Natural killer cell (primary cell): ENCODE measurements at regions not wholly inside any gene's neighbourhood (a gene's known extent, or its start where the extent isn't known, plus 50 kb on each side); places are given as distances from the start of the nearest gene placed in this dataset.

Source experiments
- ATAC-seq, 3 donors: fragments of 150-1000 bp in 2 of 3; fragments of 200-7000 bp in 1 of 3; cut with Tn5 transposase; 1 replicate in 1 of 3; 2 replicates in 2 of 3; pipeline ENCODE4 v1.10.0; 2021; ENCODE audit warnings: mild to moderate bottlenecking in 2 of 3, moderate library complexity in 2 of 3
- DNase-seq, 2 donors: peaks; one replicate each; pipeline versions ENCODE4 v3.0.0 to v3.0.0-alpha.2; 2013 to 2021; ENCODE audit warnings: mixed read lengths in 1 of 2
- H3K27ac ChIP-seq: one replicate; pipeline ENCODE4 v1.5.1; 2013; ENCODE audit warnings: mild to moderate bottlenecking, low read length
- H3K27me3 ChIP-seq: one replicate; pipeline ENCODE4 v1.6.1; 2013; ENCODE audit warnings: low read length; ENCODE audit not compliant: control insufficient read depth, insufficient read depth
- H3K36me3 ChIP-seq: one replicate; pipeline ENCODE4 v1.6.1; 2013; ENCODE audit warnings: low read length; ENCODE audit not compliant: control insufficient read depth, insufficient read depth
- H3K4me1 ChIP-seq: one replicate; pipeline ENCODE4 v1.6.1; 2013; ENCODE audit warnings: low read length; ENCODE audit not compliant: control insufficient read depth, insufficient read depth
- H3K4me3 ChIP-seq: one replicate; pipeline ENCODE4 v1.5.1; 2013; ENCODE audit warnings: low read length
- H3K9me3 ChIP-seq: one replicate; pipeline ENCODE4 v1.6.1; 2013; ENCODE audit warnings: low read length; ENCODE audit not compliant: control insufficient read depth, insufficient read depth
- H3K27ac Mint-ChIP-seq, 2 donors: one replicate each; pipeline ENCODE4 v1.8.0; 2022; ENCODE audit warnings: mild to moderate bottlenecking in 2 of 2, mixed read lengths in 2 of 2, moderate library complexity in 1 of 2
- H3K27me3 Mint-ChIP-seq, 2 donors: one replicate each; pipeline ENCODE4 v1.8.0; 2022; ENCODE audit warnings: low read depth in 2 of 2, mixed read lengths in 2 of 2
- H3K36me3 Mint-ChIP-seq: one replicate; pipeline ENCODE4 v1.8.0; 2022; ENCODE audit warnings: mixed read lengths
- H3K4me1 Mint-ChIP-seq, 2 donors: one replicate each; pipeline ENCODE4 v1.8.0; 2022; ENCODE audit warnings: mixed read lengths in 2 of 2
- H3K4me3 Mint-ChIP-seq: one replicate; pipeline ENCODE4 v1.8.0; 2022; ENCODE audit warnings: mild to moderate bottlenecking, moderate library complexity, mixed read lengths
- H3K9me3 Mint-ChIP-seq, 2 donors: one replicate each; pipeline ENCODE4 v1.8.0; 2022; ENCODE audit warnings: mixed read lengths in 2 of 2
- WGBS: methylation state at CpG from one replicate; pipeline ENCODE4 v1.1.7; 2013; ENCODE audit warnings: missing lambda C conversion rate; ENCODE audit not compliant: insufficient coverage; 5-methylcytosine and 5-hydroxymethylcytosine counted together
- intact Hi-C: fragments of 100-400 bp; cut with micrococcal nuclease; formaldehyde crosslinking; loops from one replicate; pipeline ENCODE4 v1.14.2; 2022
- TF ChIP-seq, protein P1 (sequence below): fragments of 200-600 bp; IDR thresholded peaks from one replicate; pipeline ENCODE4 v1.8.0; 2022; ENCODE audit warnings: antibody characterized with exemption

DNA sequence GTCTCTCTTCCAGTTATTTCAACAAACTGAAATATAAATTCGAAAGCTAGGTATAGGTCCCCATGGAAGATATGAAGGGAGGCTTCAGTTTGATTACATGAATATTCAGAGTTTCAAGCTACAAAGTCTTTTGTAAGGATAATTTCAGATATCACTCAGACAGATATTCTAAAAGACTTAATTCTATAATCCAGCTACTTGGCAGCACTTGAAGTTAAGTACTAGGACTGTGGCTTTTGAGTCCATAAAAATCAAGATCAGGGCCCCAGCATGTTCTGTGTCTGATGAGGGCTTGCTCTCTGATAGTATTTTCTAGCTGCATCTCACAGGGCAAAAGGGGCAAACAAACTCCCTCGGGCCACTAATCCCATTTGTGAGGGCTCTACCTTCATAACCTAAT lies 160.6 kb upstream of the IRS2 start:
- Mint-ChIP-seq H3K36me3 (peaks cover 10% of the 10 kb centered on the region), H3K27me3 (peaks cover 0 to 20% of the 10 kb centered on the region in 2 donors)
- TF ChIP-seq, protein P1, sequence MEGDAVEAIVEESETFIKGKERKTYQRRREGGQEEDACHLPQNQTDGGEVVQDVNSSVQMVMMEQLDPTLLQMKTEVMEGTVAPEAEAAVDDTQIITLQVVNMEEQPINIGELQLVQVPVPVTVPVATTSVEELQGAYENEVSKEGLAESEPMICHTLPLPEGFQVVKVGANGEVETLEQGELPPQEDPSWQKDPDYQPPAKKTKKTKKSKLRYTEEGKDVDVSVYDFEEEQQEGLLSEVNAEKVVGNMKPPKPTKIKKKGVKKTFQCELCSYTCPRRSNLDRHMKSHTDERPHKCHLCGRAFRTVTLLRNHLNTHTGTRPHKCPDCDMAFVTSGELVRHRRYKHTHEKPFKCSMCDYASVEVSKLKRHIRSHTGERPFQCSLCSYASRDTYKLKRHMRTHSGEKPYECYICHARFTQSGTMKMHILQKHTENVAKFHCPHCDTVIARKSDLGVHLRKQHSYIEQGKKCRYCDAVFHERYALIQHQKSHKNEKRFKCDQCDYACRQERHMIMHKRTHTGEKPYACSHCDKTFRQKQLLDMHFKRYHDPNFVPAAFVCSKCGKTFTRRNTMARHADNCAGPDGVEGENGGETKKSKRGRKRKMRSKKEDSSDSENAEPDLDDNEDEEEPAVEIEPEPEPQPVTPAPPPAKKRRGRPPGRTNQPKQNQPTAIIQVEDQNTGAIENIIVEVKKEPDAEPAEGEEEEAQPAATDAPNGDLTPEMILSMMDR, result no peak

GRCh38 chr13:109945206-109945960 lies 159.0 kb upstream of the IRS2 start:
- H3K4me1 Mint-ChIP-seq, result no peaks in the 10 kb centered on the region
- 70% methylated on average over 3 of the region's 4 CpGs for WGBS
- ATAC-seq, result no peak

More for the DNA sequence above, 160.6 kb upstream of the IRS2 start:
- Histone ChIP-seq H3K27ac (no peak overlapping the region), H3K9me3 (no peaks in the 10 kb centered on the region), H3K4me3 (no peak overlapping the region), H3K36me3 (no peaks in the 10 kb centered on the region), H3K4me1 (no peaks in the 10 kb centered on the region), H3K27me3 (no peaks in the 10 kb centered on the region)
- ATAC-seq (no peak), DNase-seq (no peak)
- no CpG with 5 or more reads among the region's 2 CpGs for WGBS
- intact Hi-C loops, result no loop called here
- no peak overlapping the region for H3K27ac Mint-ChIP-seq
- H3K4me3 Mint-ChIP-seq, result no peak overlapping the region
- H3K4me1 Mint-ChIP-seq, result no peaks in the 10 kb centered on the region
- H3K9me3 Mint-ChIP-seq, result peaks cover 0 to 5% of the 10 kb centered on the region in 2 donors

GRCh38 chr13:109941951-109942350 lies 155.6 kb upstream of the IRS2 start:
- Histone ChIP-seq H3K27me3 (no peaks in the 10 kb centered on the region), H3K27ac (no peak overlapping the region), H3K9me3 (no peaks in the 10 kb centered on the region), H3K4me1 (no peaks in the 10 kb centered on the region), H3K36me3 (no peaks in the 10 kb centered on the region), H3K4me3 (no peak overlapping the region)
- Mint-ChIP-seq H3K4me1 (no peaks in the 10 kb centered on the region), H3K27me3 (peaks cover 0 to 20% of the 10 kb centered on the region in 2 donors), H3K4me3 (no peak overlapping the region), H3K36me3 (peaks cover 10% of the 10 kb centered on the region), H3K9me3 (peaks cover 0 to 3% of the 10 kb centered on the region in 2 donors), H3K27ac (no peak overlapping the region)
- intact Hi-C loops, result no loop called here
- DNase-seq (no peak), ATAC-seq (no peak)
- WGBS, result 70% methylated on average over 4 of the region's 7 CpGs
- TF ChIP-seq, protein P1, result no peak

More at GRCh38 chr13:109945206-109945960, 159.0 kb upstream of the IRS2 start:
- Histone ChIP-seq H3K4me1 (no peaks in the 10 kb centered on the region), H3K36me3 (no peaks in the 10 kb centered on the region), H3K9me3 (no peaks in the 10 kb centered on the region), H3K27ac (no peak overlapping the region), H3K4me3 (no peak overlapping the region), H3K27me3 (no peaks in the 10 kb centered on the region)
- Mint-ChIP-seq H3K27me3 (peaks cover 0 to 20% of the 10 kb centered on the region in 2 donors), H3K9me3 (peaks cover 0 to 5% of the 10 kb centered on the region in 2 donors), H3K27ac (no peak overlapping the region), H3K36me3 (peaks cover 10% of the 10 kb centered on the region), H3K4me3 (no peak overlapping the region)
- no peak for DNase-seq
- intact Hi-C loops, result no loop called here
- TF ChIP-seq, protein P1, result no peak

GRCh38 chr13:109941221-109941620 lies 154.8 kb upstream of the IRS2 start:
- Histone ChIP-seq H3K4me1 (no peaks in the 10 kb centered on the region), H3K27ac (no peak overlapping the region), H3K27me3 (no peaks in the 10 kb centered on the region), H3K9me3 (no peaks in the 10 kb centered on the region), H3K4me3 (no peak overlapping the region), H3K36me3 (no peaks in the 10 kb centered on the region)
- Mint-ChIP-seq H3K9me3 (peaks cover 0 to under 1% of the 10 kb centered on the region in 2 donors), H3K27ac (no peak overlapping the region), H3K4me1 (no peaks in the 10 kb centered on the region), H3K36me3 (peaks cover 7% of the 10 kb centered on the region), H3K27me3 (peaks cover 0 to 16% of the 10 kb centered on the region in 2 donors), H3K4me3 (no peak overlapping the region)
- DNase-seq, result no peak
- TF ChIP-seq, protein P1, result no peak
- WGBS, result 90% methylated on average over 2 of the region's 2 CpGs
- intact Hi-C loops, result no loop called here
- no peak for ATAC-seq
